GM21528 (cell line): ENCODE measurements at regions not wholly inside any gene's neighbourhood (a gene's known extent, or its start where the extent isn't known, plus 50 kb on each side); places are given as distances from the start of the nearest gene placed in this dataset.
"Not testable (repeated sequence)": the region's sequence is repeated elsewhere in the genome, so short reads cannot be mapped to it uniquely, and the experiment has no call there.

Source experiments
- ATAC-seq: cut with Tn5 transposase; IDR thresholded peaks from one replicate; pipeline ENCODE4 v1.9.1; 2021; ENCODE audit warnings: mild to moderate bottlenecking, moderate library complexity; ENCODE audit not compliant: unreplicated experiment, low FRiP score

DNA sequence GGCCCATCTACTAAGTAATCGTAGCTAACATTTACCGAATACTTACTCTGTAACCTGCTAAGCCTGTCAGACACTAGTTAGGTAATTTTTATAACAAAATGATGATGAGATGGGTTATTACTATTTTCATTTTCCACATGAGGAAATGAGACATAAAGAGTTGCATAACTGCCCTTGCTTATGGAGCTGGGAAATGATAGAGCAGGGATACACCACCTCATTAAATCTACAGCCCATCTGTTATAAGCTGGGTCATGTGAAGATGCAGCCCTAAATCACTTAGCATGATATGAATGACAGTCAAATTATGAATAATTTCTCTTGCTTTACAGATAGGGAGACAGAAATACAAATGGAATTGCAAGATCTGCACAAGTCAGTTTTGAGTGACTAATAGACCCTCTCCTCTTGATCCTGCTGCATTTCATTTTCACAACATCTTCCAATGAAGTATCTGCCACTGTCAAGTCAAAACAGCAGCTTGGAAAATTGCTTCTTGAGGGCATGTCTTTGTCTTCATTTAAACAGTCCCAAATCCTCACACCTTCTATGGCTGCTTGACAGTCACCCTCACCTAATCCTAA lies 364.7 kb downstream of the PRELID2 start:
- ATAC-seq: no peak

GRCh38 chr5:145467446-145467845 lies 367.7 kb downstream of the PRELID2 start:
- ATAC-seq: no peak

- no peak for ATAC-seq
Observed at GRCh38 chr5:145466533-145466932, 368.6 kb downstream of the PRELID2 start.

- no peak for ATAC-seq
Observed at GRCh38 chr5:145465474-145466263, 369.5 kb downstream of the PRELID2 start.

DNA sequence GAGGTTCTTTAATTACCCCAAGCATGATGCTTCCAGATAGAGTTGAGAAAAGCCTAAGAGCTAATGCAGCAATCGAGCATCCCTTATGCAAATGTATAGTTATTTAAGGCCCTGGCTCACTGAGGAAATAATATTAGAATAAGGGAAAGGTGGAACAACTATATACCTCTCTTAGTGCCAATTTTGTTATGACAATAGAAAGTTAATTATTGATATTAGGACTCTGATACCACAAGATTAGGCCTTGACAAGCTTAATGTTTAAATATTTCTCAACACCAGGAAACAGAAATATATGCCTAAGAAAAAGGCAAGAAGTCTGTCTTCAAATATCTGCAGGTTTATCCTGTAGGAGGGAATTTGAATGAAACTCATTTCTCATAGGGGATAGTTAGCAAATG lies 371.0 kb downstream of the PRELID2 start:
- ATAC-seq: no peak

- ATAC-seq: no peak
Observed at GRCh38 chr5:145463634-145464033, 371.5 kb downstream of the PRELID2 start.

DNA sequence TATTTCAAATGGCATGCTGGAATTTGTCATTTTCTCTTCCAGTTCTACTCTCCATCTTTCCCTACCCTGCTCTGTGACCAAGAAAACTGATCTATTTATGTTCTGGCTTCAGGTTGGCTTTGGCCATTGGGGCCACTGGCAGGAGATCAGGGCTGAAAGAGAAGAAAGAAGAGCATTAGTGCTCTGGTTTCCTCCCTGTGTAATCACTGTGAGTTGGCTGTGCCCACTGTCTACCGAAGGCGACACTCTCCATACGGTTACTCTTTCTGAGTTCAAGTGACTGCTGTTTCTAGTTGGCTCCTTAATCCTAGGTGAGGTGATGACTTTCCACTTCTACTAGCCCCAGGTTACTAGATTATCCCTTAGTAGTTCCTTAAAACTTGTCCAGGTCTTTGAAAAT lies 372.6 kb downstream of the PRELID2 start:
- no peak for ATAC-seq

DNA sequence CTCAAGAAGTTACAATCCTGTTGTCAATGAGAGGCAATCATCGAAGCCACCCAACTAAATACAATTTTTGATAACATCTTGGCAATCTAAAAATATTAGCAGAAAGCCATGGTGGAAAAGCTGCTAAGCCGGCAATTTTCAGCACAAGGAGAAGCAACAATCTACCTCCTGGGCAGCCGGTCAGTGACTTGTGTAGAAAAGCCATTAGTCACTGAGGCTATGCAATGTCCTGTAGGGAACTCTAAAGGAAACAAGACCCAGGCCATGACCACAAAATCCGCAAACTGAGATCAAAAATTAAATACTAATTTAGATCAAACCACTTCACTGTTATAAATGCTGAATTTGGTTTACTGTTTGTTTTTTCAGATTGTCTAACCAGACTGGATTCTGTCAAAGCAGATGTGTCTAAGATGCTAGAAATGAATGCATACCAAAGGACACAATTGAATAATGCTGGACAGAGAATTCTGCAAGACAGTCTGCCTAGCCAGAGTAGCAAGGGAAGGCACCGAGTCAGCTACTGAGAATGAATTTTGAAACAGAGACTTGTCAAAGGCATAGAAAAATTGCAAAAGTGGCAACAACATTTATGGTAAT lies 384.8 kb downstream of the PRELID2 start:
- ATAC-seq: no peak

GRCh38 chr5:145449794-145450193 lies 385.3 kb downstream of the PRELID2 start:
- ATAC-seq: no peak

GRCh38 chr5:145446875-145447274 lies 388.3 kb downstream of the PRELID2 start:
- ATAC-seq: not testable (repeated sequence)

DNA sequence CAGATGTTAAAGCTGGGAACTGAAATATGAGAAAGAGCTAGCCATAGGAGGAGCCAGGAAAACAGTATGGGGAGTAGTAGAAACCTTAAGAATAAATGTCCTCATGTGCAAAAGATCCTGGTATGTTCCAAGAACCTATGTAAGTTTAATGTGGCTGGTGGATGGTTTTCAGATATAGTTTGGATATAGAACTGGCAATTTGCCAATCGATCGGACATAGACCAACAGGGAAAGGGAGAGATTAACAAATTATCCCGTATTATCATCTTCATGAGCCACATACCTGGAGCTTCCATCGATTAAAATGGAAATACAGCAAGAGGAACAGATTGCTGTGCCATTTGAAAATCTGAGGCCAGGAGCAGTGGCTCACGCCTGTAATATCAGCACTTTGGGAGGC lies 388.7 kb downstream of the PRELID2 start:
- no peak for ATAC-seq

DNA sequence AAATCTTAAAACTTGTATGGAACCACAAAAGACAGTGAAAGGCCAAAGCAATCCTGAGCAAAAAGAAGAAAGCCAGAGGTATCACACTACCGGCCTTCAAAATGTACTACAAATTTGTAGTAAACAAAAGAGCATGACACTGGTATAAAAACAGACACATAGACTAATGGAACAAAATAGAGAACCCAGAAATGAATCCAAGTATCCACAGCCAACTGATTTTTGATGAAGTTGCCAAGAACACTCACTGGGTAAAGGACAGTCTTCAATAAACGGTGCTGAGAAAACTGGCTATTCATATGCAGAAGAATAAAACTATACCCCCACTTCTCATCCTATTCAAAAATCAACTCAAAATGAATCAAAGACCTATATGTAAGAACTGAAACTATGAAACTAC lies 390.1 kb downstream of the PRELID2 start:
- no peak for ATAC-seq

DNA sequence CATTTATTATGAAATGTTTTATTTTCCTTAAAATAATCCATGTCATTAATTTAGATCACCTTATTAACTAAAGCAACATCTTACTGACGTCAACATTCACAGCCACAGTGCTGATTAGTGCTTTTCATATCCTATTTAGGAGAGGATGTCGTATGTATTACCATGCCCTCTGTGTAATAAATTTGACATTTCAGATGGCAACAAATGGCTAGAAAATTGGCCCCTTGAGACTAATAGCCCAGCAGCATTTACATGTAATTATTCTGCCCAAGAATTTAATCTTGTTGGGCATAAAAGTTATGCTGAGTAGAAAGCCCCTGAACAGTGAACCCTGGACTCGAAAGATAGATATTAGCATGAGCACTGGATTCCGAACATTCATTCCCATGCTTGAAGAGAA lies 391.2 kb downstream of the PRELID2 start:
- ATAC-seq: no peak

DNA sequence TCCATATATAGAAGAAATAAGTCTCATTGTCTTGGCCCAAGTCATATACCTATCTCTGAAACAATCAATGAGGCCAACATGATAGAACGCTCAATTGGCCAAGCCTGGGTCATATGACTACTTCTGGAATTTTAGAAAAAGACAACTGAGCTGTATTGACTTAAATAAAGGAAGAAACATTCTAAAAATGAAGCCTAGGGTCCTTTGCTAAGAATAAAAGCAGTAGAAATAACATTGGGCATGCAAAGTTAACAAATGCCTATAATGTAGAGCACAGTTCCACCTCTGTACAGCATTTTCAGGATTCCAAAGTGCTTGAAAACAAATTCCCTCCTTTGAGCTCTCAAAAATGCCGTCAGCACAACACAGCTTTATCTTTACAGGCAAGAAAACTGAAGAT lies 391.8 kb downstream of the PRELID2 start:
- no peak for ATAC-seq

DNA sequence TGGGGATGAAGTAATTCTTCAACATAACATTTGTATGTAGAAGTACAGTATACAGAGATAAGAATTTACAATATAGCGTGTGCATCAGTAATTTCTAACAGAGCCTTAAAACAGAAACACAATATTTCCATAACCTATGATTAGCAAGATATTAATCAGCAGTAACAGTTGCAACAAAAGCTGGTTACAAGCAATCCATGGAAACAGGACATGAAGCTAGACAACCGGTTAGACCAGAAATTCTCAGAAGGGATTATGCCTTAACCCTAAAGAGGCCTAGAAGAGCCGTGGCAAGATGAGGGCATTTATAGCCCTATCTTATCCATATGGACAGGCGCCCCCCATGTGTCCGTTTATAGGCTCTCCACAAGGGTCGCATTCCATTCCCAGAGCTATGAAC lies 392.5 kb downstream of the PRELID2 start:
- not testable (repeated sequence) for ATAC-seq

DNA sequence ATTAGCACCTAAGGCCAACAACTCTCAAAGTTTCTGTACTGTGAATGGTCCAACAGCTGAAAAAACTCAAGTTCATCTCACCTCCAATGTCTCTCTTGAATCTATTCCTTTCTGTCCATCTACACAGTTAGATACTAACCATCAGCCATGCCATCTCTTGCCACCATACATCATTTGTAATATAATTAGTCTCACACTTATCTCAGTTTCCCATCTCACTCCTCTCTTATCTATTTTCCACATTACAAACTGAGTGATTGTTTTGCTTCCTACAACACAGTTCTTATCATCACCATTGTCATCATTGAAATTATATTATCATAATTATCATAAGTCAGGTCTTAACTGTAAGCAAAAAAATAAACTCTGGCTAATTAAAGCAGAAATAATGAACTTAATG lies 393.9 kb downstream of the PRELID2 start:
- no peak for ATAC-seq

DNA sequence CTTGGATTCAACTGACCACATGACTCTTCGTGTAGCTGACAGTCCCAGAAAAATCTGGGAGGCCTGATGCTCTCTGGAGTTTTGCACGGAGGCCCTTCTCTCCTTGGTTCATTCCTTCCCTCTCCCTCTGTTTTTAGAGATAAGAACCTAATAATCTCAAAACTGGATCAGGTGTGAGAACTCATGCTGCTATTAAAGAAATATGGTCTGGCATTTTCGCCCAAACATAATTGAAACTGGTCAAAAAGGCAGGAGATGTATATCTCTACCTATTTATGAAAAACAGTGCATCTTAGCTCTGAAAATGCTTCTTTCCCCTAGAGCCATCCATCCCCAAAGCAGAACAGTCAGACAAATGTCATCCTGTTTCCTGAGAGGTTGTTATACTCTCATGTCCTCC lies 397.5 kb downstream of the PRELID2 start:
- ATAC-seq: no peak

- no peak for ATAC-seq
Observed at GRCh38 chr5:145433077-145433476, 402.1 kb downstream of the PRELID2 start.

DNA sequence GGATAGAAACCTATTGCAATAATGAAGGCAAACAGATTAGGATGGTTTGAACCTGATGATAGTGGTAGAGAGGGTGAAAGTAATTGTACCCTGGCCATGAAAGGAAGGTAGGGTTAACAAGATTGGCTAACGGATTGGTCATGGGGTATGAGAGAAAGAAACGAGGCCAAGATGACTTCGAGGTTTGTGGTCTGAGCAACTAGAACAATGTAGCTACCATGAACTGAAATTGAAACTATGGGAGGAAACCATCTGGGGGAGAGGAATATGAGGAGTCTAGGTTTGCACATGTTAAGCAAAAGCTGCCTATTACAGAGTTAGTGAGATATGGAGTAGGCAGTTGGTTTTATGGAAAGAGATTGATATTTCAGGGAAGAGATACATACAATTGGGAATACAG lies 406.0 kb downstream of the PRELID2 start:
- ATAC-seq: no peak

DNA sequence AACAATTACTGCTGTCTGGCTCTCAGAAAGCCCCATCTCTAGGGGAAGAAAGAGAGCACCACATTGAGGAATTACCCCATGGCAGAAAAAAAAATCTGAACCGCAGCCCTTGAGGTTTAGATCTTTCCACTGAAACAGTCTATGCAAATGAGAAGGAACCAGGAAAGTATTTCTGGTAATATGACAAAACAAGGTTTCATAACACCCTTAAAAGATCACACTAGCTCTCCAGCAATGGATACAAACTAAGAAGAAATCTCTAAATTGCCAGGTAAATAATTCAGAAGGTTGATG lies 427.1 kb downstream of the PRELID2 start:
- ATAC-seq: peak; percentile 65

- ATAC-seq: peak; percentile 40
Observed at GRCh38 chr5:145407300-145408047, 427.7 kb downstream of the PRELID2 start.
